PC-3 (cell line): ENCODE measurements at regions not wholly inside any gene's neighbourhood (a gene's known extent, or its start where the extent isn't known, plus 50 kb on each side); places are given as distances from the start of the nearest gene placed in this dataset.

ENCODE experiments used
- ATAC-seq: fragments of 200-7000 bp; cut with Tn5 transposase; 2 replicates; pipeline ENCODE4 v1.9.1; 2020; ENCODE audit warnings: mild to moderate bottlenecking, moderate library complexity
- BruUV-seq: library from RNA; stranded (reverse); fragments of 400-500 nt; replicated peaks from 2 replicates; lab custom pipeline; 2021; lab: Mats Ljungman, UMichigan
- CTCF ChIA-PET: fragments of 300-600 bp; sonication (Branson Sonifier 250); formaldehyde crosslinking; loops from one replicate; lab custom pipeline; 2022; ENCODE audit warnings: antibody characterized with exemption; lab: Charles Lee
- POLR2A ChIA-PET: fragments of 300-600 bp; sonication (Branson Sonifier 250); formaldehyde crosslinking; loops from one replicate; lab custom pipeline; 2022; ENCODE audit warnings: antibody characterized with exemption; ENCODE audit not compliant: unreplicated experiment; lab: Charles Lee
- DNase-seq: peaks from one replicate; pipeline ENCODE4 v3.0.0-alpha.2; 2015
- H2AFZ ChIP-seq: fragments of 300-600 bp; sonication (generic); 2 replicates; pipeline ENCODE4 v1.6.0; 2016; ENCODE audit warnings: antibody characterized with exemption, low read length
- H3F3A ChIP-seq: fragments of 300-600 bp; sonication (generic); one replicate; pipeline ENCODE4 v1.6.0; 2017; ENCODE audit warnings: antibody characterized with exemption, low read length, control low read depth, mild to moderate bottlenecking; ENCODE audit not compliant: unreplicated experiment
- H3K27ac ChIP-seq: fragments of 300-600 bp; sonication (generic); 2 replicates; pipeline ENCODE4 v1.5.1; 2016; ENCODE audit warnings: mild to moderate bottlenecking, low read length
- H3K27me3 ChIP-seq: fragments of 300-600 bp; sonication (generic); 2 replicates; pipeline ENCODE4 v1.6.1; 2016; ENCODE audit warnings: low read length, mixed read lengths
- H3K36me3 ChIP-seq: fragments of 300-600 bp; sonication (generic); 2 replicates; pipeline ENCODE4 v1.6.1; 2016; ENCODE audit warnings: low read depth, mixed run types, low read length, mixed read lengths
- H3K4me1 ChIP-seq: fragments of 300-600 bp; sonication (generic); 2 replicates; pipeline ENCODE4 v1.5.1; 2016; ENCODE audit warnings: low read length; ENCODE audit not compliant: insufficient read depth
- H3K4me2 ChIP-seq: fragments of 300-600 bp; sonication (generic); 2 replicates; pipeline ENCODE4 v1.6.0; 2016; ENCODE audit warnings: low read length
- H3K4me3 ChIP-seq: fragments of 300-600 bp; sonication (generic); 2 replicates; pipeline ENCODE4 v1.5.1; 2016; ENCODE audit warnings: mild to moderate bottlenecking, low read length, mixed read lengths
- H3K79me2 ChIP-seq: fragments of 300-600 bp; sonication (generic); 2 replicates; pipeline ENCODE4 v1.6.1; 2017; ENCODE audit warnings: low read length, mixed read lengths
- H3K9ac ChIP-seq: fragments of 300-600 bp; sonication (generic); 2 replicates; pipeline ENCODE4 v1.6.0; 2016; ENCODE audit warnings: mild to moderate bottlenecking, low read length
- H3K9me2 ChIP-seq: fragments of 300-600 bp; sonication (generic); replicated peaks from 2 replicates; pipeline ENCODE4 v1.6.1; 2016; ENCODE audit warnings: mixed run types, low read length, mixed read lengths
- H3K9me3 ChIP-seq: fragments of 300-600 bp; sonication (generic); 2 replicates; pipeline ENCODE4 v1.6.1; 2016; ENCODE audit warnings: low read length, mixed read lengths
- H4K20me1 ChIP-seq: fragments of 300-600 bp; sonication (generic); 2 replicates; pipeline ENCODE4 v1.6.1; 2016; ENCODE audit warnings: low read length, mixed read lengths
- CTCF ChIP-seq: fragments of 300-600 bp; sonication (generic); conservative IDR thresholded peaks from 2 replicates; pipeline ENCODE4 v1.5.1; 2017; ENCODE audit warnings: antibody characterized with exemption, low read depth, mild to moderate bottlenecking, low read length
- EZH2 ChIP-seq: fragments of 300-600 bp; sonication (generic); IDR thresholded peaks from one replicate; pipeline ENCODE4 v1.6.1; 2017; ENCODE audit warnings: antibody characterized with exemption, mild to moderate bottlenecking, low read length; ENCODE audit not compliant: unreplicated experiment
- EZH2phosphoT487 ChIP-seq: fragments of 300-600 bp; sonication (generic); IDR thresholded peaks from 2 replicates; pipeline ENCODE4 v1.6.1; 2018; ENCODE audit warnings: mild to moderate bottlenecking, antibody characterized with exemption, low read length, borderline replicate concordance
- intact Hi-C: fragments of 100-400 bp; cut with micrococcal nuclease; formaldehyde crosslinking; loops from 2 replicates; pipeline ENCODE4 v1.9.0; 2023

DNA sequence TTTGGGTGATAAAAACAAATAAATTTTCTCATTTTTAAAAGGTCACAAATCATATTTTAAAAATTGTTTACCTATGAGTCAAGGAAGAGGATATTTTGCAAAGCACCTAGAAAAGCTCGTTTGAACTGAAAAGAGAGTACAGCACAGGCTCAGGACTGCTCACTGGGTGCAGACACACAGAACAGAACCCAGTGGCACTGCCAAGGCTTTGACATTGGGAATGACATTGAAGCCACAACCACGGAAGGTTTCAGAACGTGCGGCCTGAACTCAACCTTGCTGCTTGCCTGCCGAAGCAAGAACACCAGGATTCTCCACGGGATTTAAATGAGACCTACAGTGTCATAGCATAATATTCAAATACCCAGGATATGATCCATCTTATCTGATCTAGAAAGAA is 597.1 kb upstream of the B3GAT1 start:
- ATAC-seq: no peak

GRCh38 chr11:135008412-135008811 is 596.4 kb upstream of the B3GAT1 start:
- intact Hi-C loops: no loop called here
- no peaks in the 10 kb centered on the region for H3K36me3 ChIP-seq
- POLR2A ChIA-PET: no interaction called here
- no peak overlapping the region for H3K9ac ChIP-seq
- no peak overlapping the region for H2AFZ ChIP-seq
- ATAC-seq: no peak
- H3K4me3 ChIP-seq: no peak overlapping the region
- CTCF ChIA-PET: no interaction called here
- DNase-seq: no peak
- H3K4me1 ChIP-seq: no peaks in the 10 kb centered on the region
- peaks cover 22% of the 10 kb centered on the region; the same call in 1 of the 2 replicates for H3K27me3 ChIP-seq
- BruUV-seq: no TSS peak
- TF ChIP-seq CTCF: no peak
- TF ChIP-seq EZH2phosphoT487: no peak
- no peak for TF ChIP-seq EZH2
- no peaks in the 10 kb centered on the region for H3K79me2 ChIP-seq
- H4K20me1 ChIP-seq: no peaks in the 10 kb centered on the region
- H3F3A ChIP-seq: no peaks in the 10 kb centered on the region
- 0 out of 2 replicates have a peak, but pooled peaks cover 4% of the 10 kb centered on the region for H3K9me3 ChIP-seq
- H3K9me2 ChIP-seq: no peaks in the 10 kb centered on the region
- H3K4me2 ChIP-seq: no peak overlapping the region
- no peak overlapping the region for H3K27ac ChIP-seq

More for the DNA sequence above, 597.1 kb upstream of the B3GAT1 start:
- Histone ChIP-seq H3K4me3 (no peak overlapping the region), H3K4me2 (no peak overlapping the region), H3K4me1 (no peaks in the 10 kb centered on the region), H3K9ac (no peak overlapping the region), H3F3A (no peaks in the 10 kb centered on the region), H3K9me2 (no peaks in the 10 kb centered on the region), H4K20me1 (no peaks in the 10 kb centered on the region), H3K27ac (no peak overlapping the region), H3K9me3 (0 out of 2 replicates have a peak, but pooled peaks cover 4% of the 10 kb centered on the region), H2AFZ (no peak overlapping the region), H3K27me3 (peaks cover 22% of the 10 kb centered on the region; the same call in 1 of the 2 replicates), H3K79me2 (no peaks in the 10 kb centered on the region), H3K36me3 (no peaks in the 10 kb centered on the region)
- intact Hi-C loops: no loop called here
- TF ChIP-seq EZH2phosphoT487: no peak
- no peak for TF ChIP-seq CTCF
- no peak for TF ChIP-seq EZH2
- DNase-seq: no peak
- POLR2A ChIA-PET: no interaction called here
- CTCF ChIA-PET: no interaction called here
- BruUV-seq: no TSS peak

- POLR2A ChIA-PET: no interaction called here
- CTCF ChIA-PET: no interaction called here
These were observed 596.0 kb upstream of the B3GAT1 start for GRCh38 chr11:135008001-135008405.

More at GRCh38 chr11:135008001-135008405, 596.0 kb upstream of the B3GAT1 start:
- no peak for TF ChIP-seq EZH2
- TF ChIP-seq CTCF: no peak
- TF ChIP-seq EZH2phosphoT487: no peak
- no TSS peak for BruUV-seq
- H2AFZ ChIP-seq: no peak overlapping the region
- H3K4me1 ChIP-seq: no peaks in the 10 kb centered on the region
- H4K20me1 ChIP-seq: no peaks in the 10 kb centered on the region
- peaks cover 22% of the 10 kb centered on the region; the same call in 1 of the 2 replicates for H3K27me3 ChIP-seq
- H3K4me3 ChIP-seq: no peak overlapping the region
- H3K9me3 ChIP-seq: 0 out of 2 replicates have a peak, but pooled peaks cover 4% of the 10 kb centered on the region
- ATAC-seq (no peak), DNase-seq (no peak)
- H3K79me2 ChIP-seq: no peaks in the 10 kb centered on the region
- intact Hi-C loops: no loop called here
- H3K36me3 ChIP-seq: no peaks in the 10 kb centered on the region
- H3K27ac ChIP-seq: no peak overlapping the region
- H3K9ac ChIP-seq: no peak overlapping the region
- H3K9me2 ChIP-seq: no peaks in the 10 kb centered on the region
- H3F3A ChIP-seq: no peaks in the 10 kb centered on the region
- H3K4me2 ChIP-seq: no peak overlapping the region
